Endothelial cell of umbilical vein (primary cell): ENCODE measurements at regions not wholly inside any gene's neighbourhood (a gene's known extent, or its start where the extent isn't known, plus 50 kb on each side); places are given as distances from the start of the nearest gene placed in this dataset.

ENCODE experiments used
- BruUV-seq: library from RNA; stranded (reverse); fragments of 400-500 nt; replicated peaks from 2 replicates; lab custom pipeline; 2021; lab: Mats Ljungman, UMichigan
- CTCF ChIA-PET: fragments of 300-600, 350-600 bp; sonication (Branson Sonifier 250); formaldehyde crosslinking; loops from one replicate; lab custom pipeline; 2021; ENCODE audit warnings: antibody characterized with exemption, inconsistent platforms; lab: Charles Lee
- POLR2A ChIA-PET: fragments of 300-600, 350-600 bp; sonication (Branson Sonifier 250); formaldehyde crosslinking; loops from one replicate; lab custom pipeline; 2021; ENCODE audit warnings: antibody characterized with exemption, inconsistent platforms; lab: Charles Lee
- DNase-seq: peaks from one replicate; pipeline ENCODE4 v3.0.0-alpha.2; 2011; ENCODE audit warnings: low read depth, low spot score
- FAIRE-seq: peaks from 2 replicates; lab custom pipeline; 2011; peaks lifted over from hg19 to GRCh38; lab: Jason Lieb, UNC
- H2AFZ ChIP-seq: 2 replicates; pipeline ENCODE4 v1.6.0; 2012; ENCODE audit warnings: low read depth, low read length, control low read depth, inconsistent platforms
- H3K27ac ChIP-seq: 2 replicates; pipeline ENCODE4 v1.5.1; 2011; ENCODE audit warnings: low read depth, mild to moderate bottlenecking, control low read depth, low read length, moderate library complexity; ENCODE audit not compliant: insufficient read depth
- H3K27me3 ChIP-seq, 2 experiments: 2 replicates each; pipeline versions ENCODE4 v1.6.0 to v1.6.1; 2011; ENCODE audit warnings: low read length in 2 of 2, mixed read lengths in 1 of 2; ENCODE audit not compliant: control insufficient read depth in 2 of 2, insufficient read depth in 2 of 2
- H3K36me3 ChIP-seq, 2 experiments: 2 replicates in 1 of 2; 3 replicates in 1 of 2; pipeline ENCODE4 v1.5.1; 2011; ENCODE audit warnings: low read length in 2 of 2, mild to moderate bottlenecking in 1 of 2, moderate library complexity in 1 of 2; ENCODE audit not compliant: control insufficient read depth in 2 of 2, insufficient read depth in 2 of 2; ENCODE audit errors: extremely low read depth in 1 of 2
- H3K4me1 ChIP-seq: 3 replicates; pipeline ENCODE4 v1.5.1; 2011; ENCODE audit warnings: mild to moderate bottlenecking, low read length; ENCODE audit not compliant: control insufficient read depth, insufficient read depth; ENCODE audit errors: extremely low read depth
- H3K4me2 ChIP-seq: 2 replicates; pipeline ENCODE4 v1.6.1; 2011; ENCODE audit warnings: low read length, control low read depth, mixed read lengths; ENCODE audit not compliant: insufficient read depth
- H3K4me3 ChIP-seq, 3 experiments: fragments of 200-600 bp in 1 of 3; sonication (generic), shearing (Covaris generic) in 1 of 3; replicated peaks in 1 of 3; 2 replicates each; pipeline ENCODE4 v1.5.1; 2011 to 2016; ENCODE audit warnings: control low read depth in 3 of 3, low read length in 3 of 3, mild to moderate bottlenecking in 2 of 3, inconsistent platforms in 1 of 3, low read depth in 1 of 3, moderate library complexity in 1 of 3; ENCODE audit not compliant: insufficient read depth in 1 of 3
- H3K79me2 ChIP-seq: 2 replicates; pipeline ENCODE4 v1.6.0; 2012; ENCODE audit warnings: low read length, inconsistent platforms; ENCODE audit not compliant: control insufficient read depth, insufficient read depth
- H3K9ac ChIP-seq: replicated peaks from 2 replicates; pipeline ENCODE3; 2011; ENCODE audit warnings: low read length, control low read depth; ENCODE audit not compliant: insufficient read depth; ENCODE audit errors: extremely low read depth
- H3K9me1 ChIP-seq: replicated peaks from 3 replicates; pipeline ENCODE4 v1.6.0; 2011; ENCODE audit warnings: mild to moderate bottlenecking, low read length; ENCODE audit not compliant: control insufficient read depth, insufficient read depth; ENCODE audit errors: extremely low read depth
- H3K9me3 ChIP-seq: replicated peaks from 2 replicates; pipeline ENCODE4 v1.5.1; 2012; ENCODE audit warnings: low read length, inconsistent platforms; ENCODE audit not compliant: control insufficient read depth, insufficient read depth
- H4K20me1 ChIP-seq: replicated peaks from 2 replicates; pipeline ENCODE3; 2011; ENCODE audit warnings: mild to moderate bottlenecking, low read length; ENCODE audit not compliant: control insufficient read depth, insufficient read depth; ENCODE audit errors: extremely low read depth
- CTCF ChIP-seq, 2 donors: IDR thresholded peaks; 1 replicate in 1 of 2; 2 replicates in 1 of 2; pipeline ENCODE4 v1.5.1; 2011; ENCODE audit warnings: low read length in 2 of 2, mild to moderate bottlenecking in 2 of 2, moderate library complexity in 2 of 2, control low read depth in 1 of 2, inconsistent platforms in 1 of 2, low read depth in 1 of 2; ENCODE audit not compliant: insufficient read depth in 1 of 2; ENCODE audit errors: extremely low read depth in 1 of 2
- EZH2 ChIP-seq: IDR thresholded peaks from 2 replicates; pipeline ENCODE4 v1.6.1; 2012; ENCODE audit warnings: borderline replicate concordance, low read depth, mild to moderate bottlenecking, moderate library complexity, low read length, inconsistent platforms; ENCODE audit not compliant: severe bottlenecking
- FOS ChIP-seq: IDR thresholded peaks from 2 replicates; pipeline ENCODE4 v1.6.1; 2011; ENCODE audit warnings: mild to moderate bottlenecking, low read length, moderate library complexity, borderline replicate concordance; ENCODE audit not compliant: insufficient read depth
- GATA2 ChIP-seq: IDR thresholded peaks from 2 replicates; pipeline ENCODE4 v1.7.0; 2011; ENCODE audit warnings: low read depth, mild to moderate bottlenecking, moderate library complexity, mixed read lengths, low read length; ENCODE audit not compliant: insufficient read length, insufficient read depth
- JUN ChIP-seq: IDR thresholded peaks from 2 replicates; pipeline ENCODE4 v1.6.1; 2011; ENCODE audit warnings: borderline replicate concordance, low read depth; ENCODE audit not compliant: insufficient read length, insufficient read depth
- MYC ChIP-seq: IDR thresholded peaks from one replicate; pipeline ENCODE4 v1.6.1; 2011; ENCODE audit warnings: mild to moderate bottlenecking, low read depth, low read length
- POLR2A ChIP-seq: IDR thresholded peaks from 2 replicates; pipeline ENCODE4 v1.6.1; 2012; ENCODE audit warnings: low read depth, mild to moderate bottlenecking, control low read depth, low read length
- POLR2AphosphoS5 ChIP-seq: IDR thresholded peaks from 2 replicates; pipeline ENCODE4 v1.6.1; 2012; ENCODE audit warnings: low read depth, mild to moderate bottlenecking, control low read depth, low read length, moderate library complexity; ENCODE audit not compliant: insufficient read depth
- dilution Hi-C: fragments of 300-500 bp; cut with MboI; formaldehyde crosslinking; loops from one replicate; pipeline ENCODE4 v1.15.0; 2019; ENCODE audit warnings: low sequenced_read_pairs; ENCODE audit not compliant: extremely low pct_ligation_motif_present
- intact Hi-C: fragments of 100-400 bp; cut with micrococcal nuclease; formaldehyde crosslinking; loops from one replicate; pipeline ENCODE4 v1.10.0; 2022
- TF ChIP-seq, protein P1 (sequence below): IDR thresholded peaks from 2 replicates; pipeline ENCODE4 v1.6.1; 2011; ENCODE audit not compliant: insufficient read depth, insufficient read length

- FAIRE-seq = no peak
Measured at GRCh38 chr2:82968358-82968757, 1490.7 kb downstream of the SUCLG1 start.

More at GRCh38 chr2:82968358-82968757, 1490.7 kb downstream of the SUCLG1 start:
- no peaks in the 10 kb centered on the region for H3K79me2 ChIP-seq
- no peak overlapping the region for H3K4me3 ChIP-seq
- no peak overlapping the region for H3K9ac ChIP-seq
- ChIA-PET CTCF (no interaction called here), POLR2A (no interaction called here)
- no peak overlapping the region for H2AFZ ChIP-seq
- H3K9me1 ChIP-seq = no peaks in the 10 kb centered on the region
- H3K36me3 ChIP-seq = no peaks in the 10 kb centered on the region
- H4K20me1 ChIP-seq = no peaks in the 10 kb centered on the region
- intact Hi-C loops = no loop called here
- no peak overlapping the region for H3K4me2 ChIP-seq
- H3K4me1 ChIP-seq = no peaks in the 10 kb centered on the region
- TF ChIP-seq POLR2AphosphoS5 = no peak
- no peak for TF ChIP-seq GATA2
- TF ChIP-seq CTCF (IDR thresholded peaks at IDR 0.05; ENCODE audit: extremely low read depth in 1 of 2, insufficient read depth in 1 of 2, low read depth in 1 of 2, low read length in 2 of 2) = no peak
- TF ChIP-seq EZH2 = no peak
- TF ChIP-seq, protein P1, sequence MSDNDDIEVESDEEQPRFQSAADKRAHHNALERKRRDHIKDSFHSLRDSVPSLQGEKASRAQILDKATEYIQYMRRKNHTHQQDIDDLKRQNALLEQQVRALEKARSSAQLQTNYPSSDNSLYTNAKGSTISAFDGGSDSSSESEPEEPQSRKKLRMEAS = no peak
- no peak for TF ChIP-seq JUN
- no peak for TF ChIP-seq FOS
- TF ChIP-seq POLR2A = no peak
- no peak for TF ChIP-seq MYC
- dilution Hi-C loops = no loop called here
- no peak for DNase-seq
- BruUV-seq = no TSS peak
- no peak overlapping the region for H3K27ac ChIP-seq
- H3K27me3 ChIP-seq = no peaks in the 10 kb centered on the region
- H3K9me3 ChIP-seq = no peaks in the 10 kb centered on the region
